ENCODE measurements at regions not wholly inside any gene's neighbourhood (a gene's known extent, or its start where the extent isn't known, plus 50 kb on each side); places are given as distances from the start of the nearest gene placed in this dataset.

GRCh38 chr3:177371146-177371545 lies 173.9 kb upstream of the TBL1XR1 start:
- H3K27me3 Mint-ChIP-seq (ENCODE audit: insufficient read depth, unreplicated experiment): no peaks in the 10 kb centered on the region
- TF ChIP-seq CTCF (IDR thresholded peaks at IDR 0.05; ENCODE audit: insufficient read depth in 1 of 2, low read depth in 1 of 2, low read length in 1 of 2, severe bottlenecking in 1 of 2, unreplicated experiment in 1 of 2): no peak
- peaks cover 7% of the 10 kb centered on the region for H3K9me3 Mint-ChIP-seq (ENCODE audit: unreplicated experiment)
- BruUV-seq (replicated peaks): no TSS peak
- H3K27me3 ChIP-seq (replicated peaks; ENCODE audit: control insufficient read depth, insufficient read depth, low read length): no peaks in the 10 kb centered on the region
- no peak for DNase-seq
- ChIA-PET CTCF (no interaction called here), POLR2A (no interaction called here)
- no peak overlapping the region for H3K4me3 Mint-ChIP-seq (ENCODE audit: unreplicated experiment)
- intact Hi-C loops (cut with micrococcal nuclease; ENCODE audit: unreplicated experiment): no loop called here
- H3K9me3 ChIP-seq: no peaks in the 10 kb centered on the region
- H3K36me3 ChIP-seq (ENCODE audit: control insufficient read depth, insufficient read depth, low read length): no peaks in the 10 kb centered on the region
- no peaks in the 10 kb centered on the region for H3K4me1 ChIP-seq
- no peaks in the 10 kb centered on the region for H3K36me3 Mint-ChIP-seq (ENCODE audit: insufficient read depth, unreplicated experiment)
- no peak overlapping the region for H3K27ac Mint-ChIP-seq (ENCODE audit: unreplicated experiment)
- peaks cover 7% of the 10 kb centered on the region for H3K4me1 Mint-ChIP-seq (ENCODE audit: low read depth, unreplicated experiment)
- H3K4me3 ChIP-seq (ENCODE audit: low read depth, low read length): no peak overlapping the region

GRCh38 chr3:177371888-177372287 lies 174.6 kb upstream of the TBL1XR1 start:
- BruUV-seq (replicated peaks): no TSS peak
- no peak overlapping the region for H3K4me3 Mint-ChIP-seq (ENCODE audit: unreplicated experiment)
- POLR2A ChIA-PET: no interaction called here

GRCh38 chr3:177374323-177374722 lies 177.0 kb upstream of the TBL1XR1 start:
- H3K27me3 Mint-ChIP-seq (ENCODE audit: insufficient read depth, unreplicated experiment): no peaks in the 10 kb centered on the region
- TF ChIP-seq CTCF (IDR thresholded peaks at IDR 0.05; ENCODE audit: insufficient read depth in 1 of 2, low read depth in 1 of 2, low read length in 1 of 2, severe bottlenecking in 1 of 2, unreplicated experiment in 1 of 2): no peak
- intact Hi-C loops (cut with micrococcal nuclease; ENCODE audit: unreplicated experiment): no loop called here

More at GRCh38 chr3:177371888-177372287, 174.6 kb upstream of the TBL1XR1 start:
- no peak overlapping the region for H3K27ac Mint-ChIP-seq (ENCODE audit: unreplicated experiment)
- peaks cover 12% of the 10 kb centered on the region for H3K4me1 Mint-ChIP-seq (ENCODE audit: low read depth, unreplicated experiment)
- H3K36me3 Mint-ChIP-seq (ENCODE audit: insufficient read depth, unreplicated experiment): no peaks in the 10 kb centered on the region
- no peaks in the 10 kb centered on the region for H3K4me1 ChIP-seq
- no peak for TF ChIP-seq CTCF (IDR thresholded peaks at IDR 0.05; ENCODE audit: insufficient read depth in 1 of 2, low read depth in 1 of 2, low read length in 1 of 2, severe bottlenecking in 1 of 2, unreplicated experiment in 1 of 2)
- intact Hi-C loops (cut with micrococcal nuclease; ENCODE audit: unreplicated experiment): no loop called here
- H3K9me3 ChIP-seq: no peaks in the 10 kb centered on the region
- H3K4me3 ChIP-seq (ENCODE audit: low read depth, low read length): no peak overlapping the region
- no peaks in the 10 kb centered on the region for H3K27me3 ChIP-seq (replicated peaks; ENCODE audit: control insufficient read depth, insufficient read depth, low read length)
- H3K36me3 ChIP-seq (ENCODE audit: control insufficient read depth, insufficient read depth, low read length): no peaks in the 10 kb centered on the region
- no peaks in the 10 kb centered on the region for H3K27me3 Mint-ChIP-seq (ENCODE audit: insufficient read depth, unreplicated experiment)
- no peak for DNase-seq
- CTCF ChIA-PET: no interaction called here
- H3K9me3 Mint-ChIP-seq (ENCODE audit: unreplicated experiment): peaks cover 6% of the 10 kb centered on the region

More at GRCh38 chr3:177374323-177374722, 177.0 kb upstream of the TBL1XR1 start:
- no peaks in the 10 kb centered on the region for H3K4me1 ChIP-seq
- no peaks in the 10 kb centered on the region for H3K9me3 Mint-ChIP-seq (ENCODE audit: unreplicated experiment)
- DNase-seq: no peak
- H3K27me3 ChIP-seq (replicated peaks; ENCODE audit: control insufficient read depth, insufficient read depth, low read length): no peaks in the 10 kb centered on the region
- ChIA-PET CTCF (no interaction called here), POLR2A (no interaction called here)
- no peaks in the 10 kb centered on the region for H3K9me3 ChIP-seq
- H3K36me3 Mint-ChIP-seq (ENCODE audit: insufficient read depth, unreplicated experiment): no peaks in the 10 kb centered on the region
- no peak overlapping the region for H3K4me3 Mint-ChIP-seq (ENCODE audit: unreplicated experiment)
- no peak overlapping the region for H3K27ac Mint-ChIP-seq (ENCODE audit: unreplicated experiment)
- no peak overlapping the region for H3K4me3 ChIP-seq (ENCODE audit: low read depth, low read length)
- BruUV-seq (replicated peaks): no TSS peak
- H3K4me1 Mint-ChIP-seq (ENCODE audit: low read depth, unreplicated experiment): peaks cover 18% of the 10 kb centered on the region
- no peaks in the 10 kb centered on the region for H3K36me3 ChIP-seq (ENCODE audit: control insufficient read depth, insufficient read depth, low read length)

Measured in Caco-2 (cell line).